HG03342 (cell line): ENCODE measurements at regions not wholly inside any gene's neighbourhood (a gene's known extent, or its start where the extent isn't known, plus 50 kb on each side); places are given as distances from the start of the nearest gene placed in this dataset.
"Not testable (repeated sequence)": the region's sequence is repeated elsewhere in the genome, so short reads cannot be mapped to it uniquely, and the experiment has no call there.

Experiments
- ATAC-seq: cut with Tn5 transposase; IDR thresholded peaks from one replicate; pipeline ENCODE4 v1.9.1; 2021; ENCODE audit warnings: mild to moderate bottlenecking, moderate library complexity; ENCODE audit not compliant: unreplicated experiment

DNA sequence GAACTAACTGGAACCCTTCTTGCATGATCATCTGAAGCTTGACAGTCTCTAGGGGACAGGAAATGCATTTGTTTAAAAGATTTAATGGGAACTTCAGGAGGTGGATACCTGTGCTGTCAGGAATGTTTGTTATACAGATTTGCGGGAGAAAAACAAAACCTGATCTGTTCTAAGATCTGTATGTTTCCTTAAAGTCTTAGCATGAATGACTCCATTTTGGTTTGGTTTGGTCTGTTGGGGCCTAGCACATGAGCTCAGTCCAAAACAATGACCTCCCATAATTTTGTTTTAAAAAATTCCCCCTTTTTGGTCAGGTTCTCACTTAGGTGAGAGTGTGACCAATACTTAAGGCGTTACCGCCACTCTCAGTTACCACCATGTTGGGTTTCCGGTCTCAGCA, 138.7 kb downstream of the AKR1D1 start:
- no peak for ATAC-seq

- ATAC-seq, result not testable (repeated sequence)
These were observed 144.1 kb downstream of the AKR1D1 start for GRCh38 chr7:138220321-138220720.

GRCh38 chr7:138221388-138221787, 145.1 kb downstream of the AKR1D1 start:
- ATAC-seq, result not testable (repeated sequence)

DNA sequence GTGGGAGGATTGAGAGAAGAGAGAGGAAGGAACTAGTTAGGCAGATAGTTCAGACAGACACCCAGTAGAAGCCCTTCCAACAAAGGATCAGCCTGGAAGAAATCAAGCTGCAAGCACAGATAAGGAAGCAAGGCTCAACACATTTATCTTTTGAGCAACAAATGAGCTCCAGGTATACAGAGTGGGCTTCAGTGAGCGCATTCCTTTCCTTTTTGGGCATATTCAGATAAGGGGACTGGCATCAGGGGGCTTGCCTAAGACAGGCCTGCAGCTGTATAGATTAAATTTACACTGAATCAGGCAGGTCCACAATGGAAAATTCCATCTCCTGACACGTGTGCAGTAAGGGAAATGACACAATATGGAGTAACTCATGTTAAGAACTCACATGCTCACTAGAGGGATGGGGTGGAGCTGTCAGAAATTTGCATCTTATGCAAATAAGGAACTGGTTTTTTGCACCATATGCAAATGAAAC, 147.2 kb downstream of the AKR1D1 start:
- ATAC-seq, result no peak

DNA sequence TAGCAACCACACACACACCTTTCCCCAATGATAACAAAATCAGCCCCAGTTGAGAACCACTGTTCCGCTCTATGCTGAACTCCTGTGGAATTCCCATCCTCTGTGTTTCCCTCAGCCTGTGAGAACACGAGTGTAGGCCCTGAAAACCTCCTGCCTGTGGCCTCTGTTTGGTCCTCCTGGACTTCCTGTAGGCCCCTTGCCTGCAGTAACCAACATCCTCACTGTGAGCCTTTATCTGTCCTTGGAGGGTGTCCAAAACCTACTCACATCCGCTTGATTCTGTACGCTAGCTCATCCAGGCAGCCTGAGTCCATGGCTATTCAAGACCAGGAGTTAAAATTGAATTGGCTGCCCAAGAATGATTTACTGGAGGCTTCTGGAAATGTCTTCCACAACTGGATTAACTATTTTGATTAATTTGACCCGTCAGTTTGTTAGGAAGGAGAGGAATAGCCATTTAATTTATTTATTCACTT, 149.8 kb downstream of the AKR1D1 start:
- ATAC-seq, result no peak

- ATAC-seq, result no peak
These were observed 150.6 kb downstream of the AKR1D1 start for GRCh38 chr7:138226745-138227279.

- ATAC-seq, result no peak
These were observed 151.9 kb downstream of the AKR1D1 start for GRCh38 chr7:138228119-138228518.

GRCh38 chr7:138228769-138229168, 152.5 kb downstream of the AKR1D1 start:
- no peak for ATAC-seq

DNA sequence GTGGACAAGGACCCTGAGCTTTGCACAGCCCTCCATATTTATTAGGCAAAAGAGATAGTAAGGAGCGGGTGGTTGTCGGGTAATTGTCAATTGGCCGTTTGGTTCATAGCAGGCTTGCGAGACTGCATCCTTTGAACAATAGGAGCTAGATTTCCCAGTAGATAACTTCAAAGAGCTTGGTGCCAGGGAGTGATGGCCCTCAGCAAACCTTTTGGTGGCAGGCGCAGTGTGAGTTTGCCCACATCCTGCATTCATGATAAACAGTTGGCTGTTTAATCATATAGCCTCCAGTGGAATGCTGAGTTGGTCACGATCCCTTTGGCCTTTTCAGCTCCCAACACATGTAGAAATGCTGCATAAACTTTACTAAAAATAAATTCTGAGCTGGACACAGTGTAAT, 156.9 kb downstream of the AKR1D1 start:
- ATAC-seq, result no peak

DNA sequence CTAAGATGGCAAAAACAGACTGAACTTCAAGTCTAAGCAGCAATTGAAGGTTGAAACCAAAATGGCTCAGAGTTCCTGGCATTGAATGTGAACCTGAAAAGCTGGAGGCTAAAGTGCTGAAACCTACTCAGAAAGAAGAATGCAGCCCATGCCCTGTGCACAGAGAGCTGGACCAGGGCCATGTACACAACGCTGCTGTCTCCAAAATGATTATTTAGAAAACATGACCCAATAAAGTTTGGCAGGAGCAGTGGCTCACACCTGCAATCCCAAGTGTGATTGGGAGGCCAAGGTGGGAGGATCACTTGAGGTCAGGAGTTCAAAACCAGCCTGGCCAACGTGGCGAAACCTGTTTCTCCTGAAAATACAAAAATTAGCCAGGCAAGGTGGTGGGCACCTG, 158.9 kb downstream of the AKR1D1 start:
- no peak for ATAC-seq

GRCh38 chr7:138237995-138238394, 161.7 kb downstream of the AKR1D1 start:
- ATAC-seq, result no peak

DNA sequence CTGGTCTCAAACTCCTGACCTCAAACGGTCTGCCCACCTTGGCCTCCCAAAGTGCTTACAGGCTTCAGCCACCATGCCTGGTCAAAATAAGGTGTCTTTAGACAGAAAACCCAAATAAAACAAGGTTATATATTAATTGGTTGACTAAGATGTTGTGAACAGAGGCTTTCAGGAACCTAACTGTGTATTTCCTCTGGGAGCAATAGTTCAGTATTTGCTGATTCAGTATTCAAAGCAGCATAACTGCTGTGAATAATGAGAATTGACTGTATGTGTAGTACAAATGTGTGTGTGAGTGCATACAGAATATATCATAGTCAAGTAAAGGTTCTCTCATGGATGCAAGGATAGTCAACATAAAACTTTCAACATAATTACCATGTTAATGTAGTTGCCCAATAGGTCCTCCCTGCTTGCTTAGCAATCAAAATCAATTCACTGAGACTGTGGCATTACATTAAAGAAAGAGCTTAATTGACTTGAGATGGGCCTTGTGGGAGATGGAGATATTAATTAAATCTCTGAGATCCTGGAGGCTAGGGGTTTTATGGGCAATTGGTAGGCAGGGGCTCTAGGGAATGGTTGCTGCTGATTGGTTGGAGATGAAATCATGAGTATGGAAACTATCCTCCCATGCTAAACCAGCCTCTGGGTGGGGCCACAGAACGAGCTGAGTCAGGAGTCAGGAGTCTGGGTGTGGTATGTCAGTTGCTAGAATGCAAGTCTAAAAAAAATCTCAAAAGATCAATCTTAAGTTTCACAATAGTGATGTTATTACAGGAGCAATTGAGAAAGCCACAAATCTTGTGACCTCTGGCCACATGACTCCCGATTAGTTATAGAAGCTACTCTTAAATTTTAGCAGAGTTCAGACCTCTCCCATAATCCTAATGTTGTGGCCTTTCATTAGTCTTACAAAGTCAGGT, 162.7 kb downstream of the AKR1D1 start:
- no peak for ATAC-seq

GRCh38 chr7:138243430-138243829, 167.2 kb downstream of the AKR1D1 start:
- no peak for ATAC-seq

- no peak for ATAC-seq
These were observed 167.6 kb downstream of the AKR1D1 start for GRCh38 chr7:138243836-138244235.

DNA sequence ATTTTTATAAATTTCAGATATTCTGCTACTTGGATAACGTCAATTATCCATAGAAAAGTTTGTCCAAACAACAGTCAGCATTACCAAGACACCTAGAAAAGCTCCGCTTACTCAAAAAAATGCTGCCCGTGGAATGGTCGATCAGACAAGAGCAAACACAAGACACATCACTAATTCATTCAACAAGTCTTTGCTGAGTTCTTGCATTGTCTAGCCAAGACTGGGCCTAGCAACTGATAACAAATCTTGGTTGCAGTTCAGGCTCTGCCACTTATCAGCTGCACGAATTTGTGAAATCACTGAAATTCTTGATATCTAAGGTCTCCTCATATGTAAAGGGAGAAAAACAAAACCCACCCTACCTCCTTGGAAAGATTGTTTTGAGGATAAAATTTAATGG, 168.3 kb downstream of the AKR1D1 start:
- ATAC-seq, result no peak

GRCh38 chr7:138245216-138245615, 169.0 kb downstream of the AKR1D1 start:
- no peak for ATAC-seq

DNA sequence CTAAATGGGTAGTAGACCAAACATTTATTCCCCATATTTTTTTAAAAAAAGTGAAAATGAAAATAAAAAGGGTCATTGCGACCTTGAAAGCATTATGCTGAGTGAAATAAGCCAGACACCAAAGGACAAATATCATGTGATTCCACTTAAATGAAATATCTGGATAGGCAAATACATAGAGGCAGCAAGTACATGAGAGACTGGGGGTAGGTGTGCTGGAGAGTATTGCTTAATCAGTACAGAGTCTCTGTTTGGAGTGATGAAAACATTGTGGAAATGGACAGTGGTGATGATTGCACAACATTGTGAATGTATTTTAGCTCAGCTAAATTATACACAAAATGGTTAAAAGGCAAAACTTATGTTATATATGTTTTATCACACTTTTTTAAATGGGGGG, 169.4 kb downstream of the AKR1D1 start:
- no peak for ATAC-seq

- no peak for ATAC-seq
These were observed 170.2 kb downstream of the AKR1D1 start for GRCh38 chr7:138246428-138246827.

DNA sequence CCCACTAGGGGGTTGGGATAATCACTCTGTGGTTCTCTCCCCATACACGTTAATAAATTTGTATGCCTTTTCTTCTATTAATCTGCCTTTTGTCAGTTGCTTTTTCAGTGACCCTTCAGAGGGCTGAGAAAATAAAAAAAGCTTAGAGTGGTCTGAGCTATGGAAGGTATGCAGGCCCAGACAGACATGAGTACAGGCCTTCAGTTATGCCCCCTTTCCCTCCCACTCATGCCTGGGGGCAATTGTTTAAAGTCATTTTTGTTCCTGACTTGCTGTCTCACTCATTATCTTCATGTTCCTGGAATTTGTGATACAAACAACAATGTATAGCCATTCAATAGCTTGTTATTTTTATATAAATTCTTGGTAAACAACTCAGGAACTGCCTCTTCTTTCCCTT, 170.8 kb downstream of the AKR1D1 start:
- ATAC-seq, result no peak

- ATAC-seq, result no peak
These were observed 171.5 kb downstream of the AKR1D1 start for GRCh38 chr7:138247568-138248333.

- ATAC-seq, result no peak
These were observed 172.3 kb downstream of the AKR1D1 start for GRCh38 chr7:138248609-138249008.
